ENCODE measurements at regions not wholly inside any gene's neighbourhood (a gene's known extent, or its start where the extent isn't known, plus 50 kb on each side); places are given as distances from the start of the nearest gene placed in this dataset.

DNA sequence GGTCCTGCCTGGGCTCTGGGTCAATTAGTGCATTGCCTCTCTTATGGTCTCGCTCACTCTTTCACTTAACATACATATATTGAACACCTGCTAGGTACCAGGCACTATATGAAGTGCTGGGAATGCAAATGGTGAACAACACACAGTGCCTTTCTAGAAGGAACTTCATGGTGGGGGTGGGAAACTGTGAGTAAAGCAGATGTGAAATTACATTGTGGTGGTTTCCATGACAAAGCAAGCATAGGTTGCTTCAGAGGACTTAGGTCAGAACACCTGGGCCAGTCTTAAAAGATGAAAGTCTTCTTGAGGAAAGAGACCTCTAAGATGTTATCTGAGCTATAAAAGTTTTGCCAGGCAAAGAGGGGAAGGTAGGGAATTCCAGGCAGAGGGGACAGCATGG, 231.3 kb downstream of the BUD13 start:
- Histone ChIP-seq H3K27ac (no peak overlapping the region), H3K9me3 (no peaks in the 10 kb centered on the region), H3K36me3 (no peaks in the 10 kb centered on the region), H3K4me1 (no peaks in the 10 kb centered on the region), H3K4me3 (no peak overlapping the region), H3K27me3 (peaks cover 0 to 3% (median 3%) of the 10 kb centered on the region in 3 donors)
- in situ Hi-C loops (cut with MboI; ENCODE audit: low sequenced_read_pairs in 4 of 4) (no loop called here), intact Hi-C loops (cut with DNase I; ENCODE audit: low total_unique reads) (no loop called here)
- no peak for DNase-seq
- no peak for TF ChIP-seq POLR2A (IDR thresholded peaks at IDR 0.05)
- TF ChIP-seq, protein P1, sequence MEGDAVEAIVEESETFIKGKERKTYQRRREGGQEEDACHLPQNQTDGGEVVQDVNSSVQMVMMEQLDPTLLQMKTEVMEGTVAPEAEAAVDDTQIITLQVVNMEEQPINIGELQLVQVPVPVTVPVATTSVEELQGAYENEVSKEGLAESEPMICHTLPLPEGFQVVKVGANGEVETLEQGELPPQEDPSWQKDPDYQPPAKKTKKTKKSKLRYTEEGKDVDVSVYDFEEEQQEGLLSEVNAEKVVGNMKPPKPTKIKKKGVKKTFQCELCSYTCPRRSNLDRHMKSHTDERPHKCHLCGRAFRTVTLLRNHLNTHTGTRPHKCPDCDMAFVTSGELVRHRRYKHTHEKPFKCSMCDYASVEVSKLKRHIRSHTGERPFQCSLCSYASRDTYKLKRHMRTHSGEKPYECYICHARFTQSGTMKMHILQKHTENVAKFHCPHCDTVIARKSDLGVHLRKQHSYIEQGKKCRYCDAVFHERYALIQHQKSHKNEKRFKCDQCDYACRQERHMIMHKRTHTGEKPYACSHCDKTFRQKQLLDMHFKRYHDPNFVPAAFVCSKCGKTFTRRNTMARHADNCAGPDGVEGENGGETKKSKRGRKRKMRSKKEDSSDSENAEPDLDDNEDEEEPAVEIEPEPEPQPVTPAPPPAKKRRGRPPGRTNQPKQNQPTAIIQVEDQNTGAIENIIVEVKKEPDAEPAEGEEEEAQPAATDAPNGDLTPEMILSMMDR (IDR thresholded peaks at IDR 0.05 in 4 of 5, conservative IDR thresholded peaks at IDR 0.05 in 1 of 5), result no peak
- ATAC-seq, result no peak

DNA sequence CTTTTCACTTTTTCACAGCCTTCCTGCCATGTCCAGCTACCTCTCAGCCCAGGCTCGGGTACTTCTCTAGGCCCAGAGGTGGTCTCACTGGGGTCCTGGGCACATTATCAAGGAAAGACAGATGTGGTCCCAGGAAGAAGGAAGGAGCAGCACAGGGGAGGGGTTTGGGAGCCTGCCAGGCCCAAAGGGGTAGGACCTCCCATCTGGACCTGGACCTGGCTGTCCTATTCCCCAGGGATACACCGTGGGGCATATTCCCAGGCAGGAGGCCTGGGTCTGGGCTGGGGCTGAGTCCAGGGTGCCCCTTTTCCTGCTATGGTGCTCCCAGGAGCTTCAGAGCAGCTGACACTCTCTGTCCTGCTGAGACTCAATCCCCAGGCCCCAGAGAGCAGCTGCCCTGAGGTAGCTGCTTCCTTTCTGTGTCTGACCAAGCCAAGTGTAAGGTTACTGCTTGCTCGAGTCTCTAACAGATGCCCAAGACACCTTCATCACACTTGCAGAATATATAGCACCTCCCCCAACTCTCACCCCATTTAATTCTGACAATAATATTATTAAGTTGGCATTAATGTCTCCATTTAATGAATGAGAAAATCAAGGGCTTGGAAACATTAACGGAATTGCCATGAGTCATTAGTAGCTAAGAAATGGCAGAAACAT, 232.0 kb downstream of the BUD13 start:
- H3K27me3 ChIP-seq, result peaks cover 0 to 7% (median 3%) of the 10 kb centered on the region in 3 donors
- no peaks in the 10 kb centered on the region for H3K9me3 ChIP-seq
- ATAC-seq (no peak), DNase-seq (no peak)
- intact Hi-C loops (cut with DNase I; ENCODE audit: low total_unique reads), result no loop called here
- no peaks in the 10 kb centered on the region for H3K36me3 ChIP-seq
- H3K4me3 ChIP-seq, result no peak overlapping the region
- no peak overlapping the region for H3K27ac ChIP-seq
- no peaks in the 10 kb centered on the region for H3K4me1 ChIP-seq
- TF ChIP-seq, protein P1 (IDR thresholded peaks at IDR 0.05 in 4 of 5, conservative IDR thresholded peaks at IDR 0.05 in 1 of 5), result no peak
- no peak for TF ChIP-seq POLR2A (IDR thresholded peaks at IDR 0.05)
- in situ Hi-C loops (cut with MboI; ENCODE audit: low sequenced_read_pairs in 4 of 4), result no loop called here

DNA sequence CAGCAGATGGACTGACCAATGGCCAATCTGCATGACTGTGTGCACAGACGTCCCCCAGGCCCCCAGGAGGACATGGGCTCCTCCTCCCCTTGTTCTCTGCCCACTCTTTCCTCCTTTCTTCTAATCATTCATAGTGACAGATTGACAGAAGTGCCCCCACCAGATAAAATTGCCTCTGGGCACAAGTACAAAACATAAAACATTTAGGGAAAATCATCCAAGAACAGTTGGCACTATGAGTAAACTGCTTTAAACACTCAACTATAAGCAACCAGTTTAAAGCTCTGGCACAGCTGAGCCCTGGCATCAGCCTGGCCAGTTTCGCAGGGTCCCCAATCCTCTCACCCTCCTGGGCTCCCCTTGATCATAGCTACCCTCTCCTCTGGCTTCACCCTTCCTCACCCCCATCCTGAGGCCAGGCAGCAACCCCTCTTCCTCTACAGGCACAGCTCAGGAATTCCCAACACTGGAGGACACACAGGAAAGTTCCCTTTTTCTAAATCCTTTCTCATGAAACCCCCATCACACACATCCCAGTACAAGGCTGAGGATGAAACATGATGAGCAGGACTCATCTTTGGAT, 232.9 kb downstream of the BUD13 start:
- Histone ChIP-seq H3K27ac (no peak overlapping the region), H3K4me1 (no peaks in the 10 kb centered on the region), H3K36me3 (no peaks in the 10 kb centered on the region), H3K9me3 (no peaks in the 10 kb centered on the region), H3K4me3 (no peak overlapping the region), H3K27me3 (peaks cover 0 to 7% (median 3%) of the 10 kb centered on the region in 3 donors)
- TF ChIP-seq POLR2A (IDR thresholded peaks at IDR 0.05), result no peak
- TF ChIP-seq, protein P1 (IDR thresholded peaks at IDR 0.05 in 4 of 5, conservative IDR thresholded peaks at IDR 0.05 in 1 of 5), result no peak
- intact Hi-C loops (cut with DNase I; ENCODE audit: low total_unique reads) (no loop called here), in situ Hi-C loops (cut with MboI; ENCODE audit: low sequenced_read_pairs in 4 of 4) (no loop called here)
- ATAC-seq (no peak), DNase-seq (no peak)

DNA sequence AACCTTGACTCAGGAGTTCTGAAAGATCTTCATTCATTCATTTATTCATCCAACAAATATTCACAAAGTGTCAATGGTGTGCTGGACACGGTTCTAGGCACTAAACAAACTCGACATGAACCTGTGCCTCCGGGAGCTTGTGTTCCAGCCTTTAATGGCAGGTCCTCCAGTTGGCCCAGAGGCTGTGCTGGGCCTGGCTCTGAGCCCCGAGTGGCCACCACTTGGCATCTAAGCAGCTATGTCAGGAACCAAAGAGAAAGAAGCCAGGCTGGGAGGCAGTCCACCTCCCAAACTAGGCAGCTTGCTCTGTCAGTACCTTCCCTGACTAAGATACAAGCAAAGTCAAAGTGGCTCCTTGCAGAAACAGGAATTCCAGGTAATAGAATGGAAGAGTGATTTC, 233.6 kb downstream of the BUD13 start:
- H3K27me3 ChIP-seq, result peaks cover 0 to 11% (median 3%) of the 10 kb centered on the region in 3 donors
- in situ Hi-C loops (cut with MboI; ENCODE audit: low sequenced_read_pairs in 4 of 4), result no loop called here
- ATAC-seq, result no peak

More for the DNA sequence above, 233.6 kb downstream of the BUD13 start:
- no peak overlapping the region for H3K27ac ChIP-seq
- H3K9me3 ChIP-seq, result no peaks in the 10 kb centered on the region
- TF ChIP-seq, protein P1 (IDR thresholded peaks at IDR 0.05 in 4 of 5, conservative IDR thresholded peaks at IDR 0.05 in 1 of 5), result no peak
- TF ChIP-seq POLR2A (IDR thresholded peaks at IDR 0.05), result no peak
- H3K4me3 ChIP-seq, result no peak overlapping the region
- H3K36me3 ChIP-seq, result no peaks in the 10 kb centered on the region
- intact Hi-C loops (cut with DNase I; ENCODE audit: low total_unique reads), result no loop called here
- DNase-seq, result no peak
- no peaks in the 10 kb centered on the region for H3K4me1 ChIP-seq

Measured in gastrocnemius medialis (tissue), 4 donors.